Activated CD8-positive, alpha-beta T cell treated with anti-CD3 and anti-CD28 coated beads, Interleukin-2, amount 10 ng/mL, durations not matched to agents 7 days and 5 days (primary cell): ENCODE measurements at regions not wholly inside any gene's neighbourhood (a gene's known extent, or its start where the extent isn't known, plus 50 kb on each side); places are given as distances from the start of the nearest gene placed in this dataset.

ENCODE experiments used
- ATAC-seq: fragments of 150-1000 bp; cut with Tn5 transposase; one replicate; pipeline ENCODE4 v1.10.0; 2021; ENCODE audit warnings: moderate library complexity
- CTCF ChIA-PET: fragments of 350-600 bp; sonication (Branson Sonifier 250); formaldehyde crosslinking; loops from one replicate; lab custom pipeline; 2021; ENCODE audit warnings: antibody characterized with exemption; lab: Charles Lee
- POLR2A ChIA-PET: fragments of 350-600 bp; sonication (Branson Sonifier 250); formaldehyde crosslinking; loops from one replicate; lab custom pipeline; 2021; ENCODE audit warnings: antibody characterized with exemption; lab: Charles Lee
- DNase-seq: peaks from one replicate; pipeline ENCODE4 v3.0.0-alpha.2; 2020
- H3K27ac Mint-ChIP-seq: one replicate; pipeline ENCODE4 v1.8.0; 2021; ENCODE audit warnings: mild to moderate bottlenecking, mixed read lengths
- H3K27me3 Mint-ChIP-seq: one replicate; pipeline ENCODE4 v1.8.0; 2021; ENCODE audit warnings: low read depth, mixed read lengths
- H3K36me3 Mint-ChIP-seq: one replicate; pipeline ENCODE4 v1.8.0; 2021; ENCODE audit warnings: low read depth, mixed read lengths
- H3K4me1 Mint-ChIP-seq: one replicate; pipeline ENCODE4 v1.8.0; 2021; ENCODE audit warnings: low read depth, mixed read lengths
- H3K4me3 Mint-ChIP-seq: one replicate; pipeline ENCODE4 v1.8.0; 2021; ENCODE audit warnings: mild to moderate bottlenecking, mixed read lengths
- H3K9me3 Mint-ChIP-seq: one replicate; pipeline ENCODE4 v1.8.0; 2022; ENCODE audit warnings: mixed read lengths; ENCODE audit not compliant: insufficient read depth

DNA sequence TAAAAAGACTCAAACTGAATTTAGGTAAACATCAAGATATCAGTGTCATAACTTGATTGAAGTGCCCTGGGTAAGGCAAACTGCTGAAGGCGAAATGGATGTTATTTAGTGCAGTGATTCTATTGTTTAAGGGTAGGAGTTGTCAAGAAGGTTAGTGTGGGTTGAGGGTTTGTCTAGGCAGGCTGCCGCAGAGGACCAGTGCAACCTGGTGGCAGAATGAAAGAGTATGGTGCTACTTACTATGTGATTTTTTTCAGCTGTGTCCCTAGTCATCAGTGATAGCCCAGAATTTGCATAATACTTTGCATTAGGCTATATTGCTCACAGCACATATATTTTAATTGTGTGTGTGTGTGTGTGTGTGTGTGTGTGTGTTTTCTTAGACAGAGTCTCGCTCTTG, 1127.0 kb downstream of the GALC start:
- H3K27ac Mint-ChIP-seq, result no peak overlapping the region
- H3K9me3 Mint-ChIP-seq, result peaks cover 4% of the 10 kb centered on the region
- CTCF ChIA-PET, result no interaction called here
- DNase-seq, result no peak
- ATAC-seq, result no peak
- no peaks in the 10 kb centered on the region for H3K27me3 Mint-ChIP-seq
- POLR2A ChIA-PET, result no interaction called here
- no peaks in the 10 kb centered on the region for H3K36me3 Mint-ChIP-seq
- H3K4me3 Mint-ChIP-seq, result no peak overlapping the region
- no peaks in the 10 kb centered on the region for H3K4me1 Mint-ChIP-seq

GRCh38 chr14:86858591-86858990, 1134.4 kb downstream of the GALC start:
- H3K4me3 Mint-ChIP-seq, result no peak overlapping the region

GRCh38 chr14:86858031-86858430, 1135.0 kb downstream of the GALC start:
- POLR2A ChIA-PET, result no interaction called here
- H3K27ac Mint-ChIP-seq, result no peak overlapping the region
- H3K4me1 Mint-ChIP-seq, result no peaks in the 10 kb centered on the region
- H3K36me3 Mint-ChIP-seq, result no peaks in the 10 kb centered on the region
- no peak overlapping the region for H3K4me3 Mint-ChIP-seq
- DNase-seq (no peak), ATAC-seq (no peak)
- peaks cover 4% of the 10 kb centered on the region for H3K9me3 Mint-ChIP-seq
- H3K27me3 Mint-ChIP-seq, result no peaks in the 10 kb centered on the region
- CTCF ChIA-PET, result no interaction called here

More at GRCh38 chr14:86858591-86858990, 1134.4 kb downstream of the GALC start:
- CTCF ChIA-PET, result no interaction called here
- peaks cover 4% of the 10 kb centered on the region for H3K9me3 Mint-ChIP-seq
- H3K36me3 Mint-ChIP-seq, result no peaks in the 10 kb centered on the region
- DNase-seq (no peak), ATAC-seq (no peak)
- H3K27ac Mint-ChIP-seq, result no peak overlapping the region
- H3K4me1 Mint-ChIP-seq, result no peaks in the 10 kb centered on the region
- H3K27me3 Mint-ChIP-seq, result no peaks in the 10 kb centered on the region
- POLR2A ChIA-PET, result no interaction called here

DNA sequence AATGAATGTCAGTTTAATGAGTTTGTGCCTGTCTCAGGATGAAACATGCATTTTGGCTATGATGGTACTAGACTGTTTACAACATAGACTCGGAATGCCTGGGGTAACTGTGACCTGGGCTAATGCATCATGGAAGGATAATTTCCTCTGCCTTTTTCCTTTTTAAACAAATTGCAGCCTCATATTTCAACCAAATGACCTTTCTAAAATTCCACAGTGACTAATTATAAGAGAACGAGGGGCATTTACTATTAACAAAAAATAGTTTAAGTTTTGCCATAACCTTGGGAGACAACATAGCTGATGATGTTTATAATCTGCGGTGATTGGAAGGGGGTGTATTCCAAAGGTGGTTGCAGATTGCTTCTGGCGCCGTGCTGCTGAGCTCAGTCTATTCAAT, 1140.5 kb downstream of the GALC start:
- POLR2A ChIA-PET, result no interaction called here
- H3K27me3 Mint-ChIP-seq, result no peaks in the 10 kb centered on the region
- CTCF ChIA-PET, result no interaction called here
- H3K27ac Mint-ChIP-seq, result no peak overlapping the region
- H3K36me3 Mint-ChIP-seq, result no peaks in the 10 kb centered on the region
- H3K4me1 Mint-ChIP-seq, result no peaks in the 10 kb centered on the region
- ATAC-seq (no peak), DNase-seq (no peak)
- H3K4me3 Mint-ChIP-seq, result no peak overlapping the region
- no peaks in the 10 kb centered on the region for H3K9me3 Mint-ChIP-seq

- Mint-ChIP-seq H3K4me3 (no peak overlapping the region), H3K27ac (no peak overlapping the region), H3K36me3 (no peaks in the 10 kb centered on the region), H3K9me3 (no peaks in the 10 kb centered on the region), H3K4me1 (no peaks in the 10 kb centered on the region), H3K27me3 (no peaks in the 10 kb centered on the region)
- ATAC-seq (no peak), DNase-seq (no peak)
- ChIA-PET POLR2A (no interaction called here), CTCF (no interaction called here)
Observed at GRCh38 chr14:86847140-86847539, 1145.8 kb downstream of the GALC start.

- Mint-ChIP-seq H3K36me3 (no peaks in the 10 kb centered on the region), H3K27me3 (no peaks in the 10 kb centered on the region)
Observed at GRCh38 chr14:86838363-86838762, 1154.6 kb downstream of the GALC start.

GRCh38 chr14:86826661-86827060, 1166.3 kb downstream of the GALC start:
- DNase-seq (no peak), ATAC-seq (no peak)
- ChIA-PET CTCF (no interaction called here), POLR2A (no interaction called here)
- H3K27ac Mint-ChIP-seq, result no peak overlapping the region
- no peaks in the 10 kb centered on the region for H3K9me3 Mint-ChIP-seq
- no peaks in the 10 kb centered on the region for H3K36me3 Mint-ChIP-seq
- H3K4me3 Mint-ChIP-seq, result no peak overlapping the region
- H3K27me3 Mint-ChIP-seq, result no peaks in the 10 kb centered on the region
- no peaks in the 10 kb centered on the region for H3K4me1 Mint-ChIP-seq

More at GRCh38 chr14:86838363-86838762, 1154.6 kb downstream of the GALC start:
- DNase-seq, result no peak
- ChIA-PET CTCF (no interaction called here), POLR2A (no interaction called here)
- H3K4me3 Mint-ChIP-seq, result no peak overlapping the region
- H3K9me3 Mint-ChIP-seq, result peaks cover 12% of the 10 kb centered on the region
- no peak for ATAC-seq
- no peak overlapping the region for H3K27ac Mint-ChIP-seq
- H3K4me1 Mint-ChIP-seq, result no peaks in the 10 kb centered on the region

DNA sequence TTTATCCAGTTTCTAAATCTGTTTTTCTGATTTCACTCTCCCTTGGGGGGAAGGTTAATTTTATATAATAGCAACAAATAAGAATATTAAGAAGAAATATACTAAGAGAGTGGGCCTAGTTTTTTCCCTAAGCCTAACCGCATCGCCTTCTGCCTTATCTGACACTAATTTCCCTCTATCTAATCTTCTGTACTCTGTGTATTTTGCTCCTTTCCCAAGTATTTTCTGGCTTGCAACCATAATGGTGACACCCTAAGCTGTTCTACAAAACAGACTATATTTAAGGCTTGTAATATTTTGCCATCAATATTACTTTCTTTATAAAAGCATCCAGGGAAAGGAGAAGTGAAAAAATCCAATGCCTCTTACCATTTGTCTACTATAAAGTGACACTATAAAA, 1168.8 kb downstream of the GALC start:
- POLR2A ChIA-PET, result no interaction called here
- no peaks in the 10 kb centered on the region for H3K4me1 Mint-ChIP-seq
- CTCF ChIA-PET, result no interaction called here
- DNase-seq, result no peak
- H3K36me3 Mint-ChIP-seq, result no peaks in the 10 kb centered on the region
- no peak overlapping the region for H3K27ac Mint-ChIP-seq
- ATAC-seq, result no peak
- no peak overlapping the region for H3K4me3 Mint-ChIP-seq
- peaks cover 6% of the 10 kb centered on the region for H3K9me3 Mint-ChIP-seq
- H3K27me3 Mint-ChIP-seq, result no peaks in the 10 kb centered on the region

DNA sequence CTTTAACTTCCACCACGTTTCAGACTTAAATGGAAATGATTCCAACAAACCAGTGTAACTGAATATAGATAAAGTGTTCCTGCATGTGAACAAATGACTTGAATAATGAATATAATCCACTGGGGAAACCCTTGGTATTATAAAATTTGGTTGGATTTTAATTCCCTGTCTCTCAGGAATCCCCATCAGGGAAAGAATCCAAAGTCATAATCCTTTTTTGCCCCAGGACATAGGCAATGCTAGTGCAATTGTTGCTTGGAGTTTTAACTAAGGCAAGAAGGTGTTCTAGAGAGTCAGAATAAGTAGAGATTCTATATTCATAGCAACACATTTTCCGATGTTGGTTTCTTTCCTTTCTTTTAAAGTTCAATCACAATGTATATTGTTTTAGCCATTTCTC, 1169.4 kb downstream of the GALC start:
- no peak for ATAC-seq
- CTCF ChIA-PET, result no interaction called here
- peaks cover 6% of the 10 kb centered on the region for H3K9me3 Mint-ChIP-seq
- no peaks in the 10 kb centered on the region for H3K36me3 Mint-ChIP-seq
- no peaks in the 10 kb centered on the region for H3K27me3 Mint-ChIP-seq
- POLR2A ChIA-PET, result no interaction called here
- H3K27ac Mint-ChIP-seq, result no peak overlapping the region
- H3K4me3 Mint-ChIP-seq, result no peak overlapping the region
- DNase-seq, result no peak
- H3K4me1 Mint-ChIP-seq, result no peaks in the 10 kb centered on the region

GRCh38 chr14:86815341-86815740, 1177.6 kb downstream of the GALC start:
- no peak for DNase-seq
- H3K36me3 Mint-ChIP-seq, result no peaks in the 10 kb centered on the region
- no peak overlapping the region for H3K4me3 Mint-ChIP-seq
- ChIA-PET CTCF (no interaction called here), POLR2A (no interaction called here)
- no peak overlapping the region for H3K27ac Mint-ChIP-seq
- no peak for ATAC-seq
- H3K27me3 Mint-ChIP-seq, result no peaks in the 10 kb centered on the region
- H3K4me1 Mint-ChIP-seq, result no peaks in the 10 kb centered on the region
- H3K9me3 Mint-ChIP-seq, result peaks cover 33% of the 10 kb centered on the region

DNA sequence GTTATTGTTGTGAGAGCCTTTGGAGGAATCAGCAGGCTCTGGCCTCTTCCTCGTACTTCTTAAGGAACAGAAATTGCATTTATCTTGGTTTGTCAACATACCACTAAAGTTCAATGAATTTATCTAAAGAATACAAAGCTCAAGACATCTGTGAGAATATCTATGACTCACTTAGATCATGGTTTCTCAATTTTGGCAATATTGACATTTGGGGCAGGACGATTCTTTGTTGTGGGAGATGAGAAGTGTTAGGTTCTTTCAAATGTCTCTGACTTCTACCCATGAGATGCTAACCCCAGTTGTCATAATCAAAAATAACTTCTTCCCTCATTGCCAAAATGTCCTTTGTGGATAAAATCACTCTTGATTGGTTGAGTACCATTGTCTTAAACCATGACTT, 1190.3 kb downstream of the GALC start:
- ChIA-PET POLR2A (no interaction called here), CTCF (no interaction called here)
- H3K4me1 Mint-ChIP-seq, result no peaks in the 10 kb centered on the region
- no peak overlapping the region for H3K4me3 Mint-ChIP-seq
- H3K27me3 Mint-ChIP-seq, result no peaks in the 10 kb centered on the region
- H3K36me3 Mint-ChIP-seq, result no peaks in the 10 kb centered on the region
- no peak overlapping the region for H3K27ac Mint-ChIP-seq
- no peak for DNase-seq
- peaks cover 7% of the 10 kb centered on the region for H3K9me3 Mint-ChIP-seq
- no peak for ATAC-seq

- no peaks in the 10 kb centered on the region for H3K27me3 Mint-ChIP-seq
- H3K4me3 Mint-ChIP-seq, result no peak overlapping the region
- no peak overlapping the region for H3K27ac Mint-ChIP-seq
- DNase-seq, result no peak
- H3K4me1 Mint-ChIP-seq, result no peaks in the 10 kb centered on the region
- H3K9me3 Mint-ChIP-seq, result peaks cover 7% of the 10 kb centered on the region
- ATAC-seq, result no peak
- CTCF ChIA-PET, result no interaction called here
- POLR2A ChIA-PET, result no interaction called here
- H3K36me3 Mint-ChIP-seq, result no peaks in the 10 kb centered on the region
Observed at GRCh38 chr14:86799244-86799647, 1193.7 kb downstream of the GALC start.

DNA sequence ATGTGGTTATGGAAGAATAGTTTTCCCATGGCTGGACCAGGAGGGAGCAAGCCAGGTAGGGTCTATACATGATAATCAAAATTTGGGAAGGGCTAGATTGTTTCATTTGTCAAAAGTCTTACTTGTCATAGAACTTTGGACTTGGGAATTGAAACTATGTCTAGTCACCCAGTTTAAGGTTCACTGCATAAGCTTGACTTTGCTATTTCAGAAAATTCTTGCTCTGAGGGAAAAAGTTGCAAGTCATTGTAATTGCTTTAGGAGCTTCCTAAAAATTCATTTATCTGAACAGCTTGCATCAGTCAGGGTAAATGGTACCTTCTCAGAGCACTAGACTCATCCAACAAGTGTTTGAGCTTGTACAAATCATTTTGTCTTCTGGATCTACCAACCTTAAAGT, 1194.7 kb downstream of the GALC start:
- POLR2A ChIA-PET, result no interaction called here
- H3K27ac Mint-ChIP-seq, result no peak overlapping the region
- CTCF ChIA-PET, result no interaction called here

More for the DNA sequence above, 1194.7 kb downstream of the GALC start:
- Mint-ChIP-seq H3K9me3 (peaks cover 7% of the 10 kb centered on the region), H3K27me3 (no peaks in the 10 kb centered on the region), H3K4me3 (no peak overlapping the region), H3K36me3 (no peaks in the 10 kb centered on the region), H3K4me1 (no peaks in the 10 kb centered on the region)
- ATAC-seq (no peak), DNase-seq (no peak)
